ENCODE measurements at regions not wholly inside any gene's neighbourhood (a gene's known extent, or its start where the extent isn't known, plus 50 kb on each side); places are given as distances from the start of the nearest gene placed in this dataset.

GRCh38 chr6:56853541-56853940 lies 101.4 kb upstream of the BEND6 start:
- H3K27me3 Mint-ChIP-seq: no peaks in the 10 kb centered on the region
- no peak for TF ChIP-seq CTCF (conservative IDR thresholded peaks at IDR 0.05)
- no peak overlapping the region for H3K4me3 Mint-ChIP-seq
- peaks cover 5% of the 10 kb centered on the region for H3K36me3 Mint-ChIP-seq
- no peak for DNase-seq (ENCODE audit: extremely low spot score, unreplicated experiment)
- no peak overlapping the region for H3K27ac Mint-ChIP-seq
- no peaks in the 10 kb centered on the region for H3K9me3 Mint-ChIP-seq
- peaks cover 35% of the 10 kb centered on the region for H3K4me1 Mint-ChIP-seq (ENCODE audit: unreplicated experiment)

GRCh38 chr6:56852260-56853010 lies 102.5 kb upstream of the BEND6 start:
- Mint-ChIP-seq H3K9me3 (no peaks in the 10 kb centered on the region), H3K4me3 (peak overlapping the region; percentile 97), H3K36me3 (peaks cover 5% of the 10 kb centered on the region), H3K4me1 (ENCODE audit: unreplicated experiment) (peaks cover 35% of the 10 kb centered on the region), H3K27me3 (no peaks in the 10 kb centered on the region), H3K27ac (peak overlapping the region; percentile 84)
- DNase-seq (ENCODE audit: extremely low spot score, unreplicated experiment): no peak
- TF ChIP-seq CTCF (conservative IDR thresholded peaks at IDR 0.05): no peak

GRCh38 chr6:56851541-56852259 lies 103.2 kb upstream of the BEND6 start:
- peaks cover 5% of the 10 kb centered on the region for H3K36me3 Mint-ChIP-seq
- DNase-seq (ENCODE audit: extremely low spot score, unreplicated experiment): no peak
- peaks cover 35% of the 10 kb centered on the region for H3K4me1 Mint-ChIP-seq (ENCODE audit: unreplicated experiment)
- no peaks in the 10 kb centered on the region for H3K27me3 Mint-ChIP-seq
- H3K4me3 Mint-ChIP-seq: peak overlapping the region; percentile 97
- peak; percentile 81 for TF ChIP-seq CTCF (conservative IDR thresholded peaks at IDR 0.05)
- no peaks in the 10 kb centered on the region for H3K9me3 Mint-ChIP-seq
- peak overlapping the region; percentile 84 for H3K27ac Mint-ChIP-seq

GRCh38 chr6:56851074-56851473 lies 103.8 kb upstream of the BEND6 start:
- no peaks in the 10 kb centered on the region for H3K27me3 Mint-ChIP-seq
- TF ChIP-seq CTCF (conservative IDR thresholded peaks at IDR 0.05): no peak
- DNase-seq (ENCODE audit: extremely low spot score, unreplicated experiment): no peak
- H3K27ac Mint-ChIP-seq: peak overlapping the region; percentile 84
- no peaks in the 10 kb centered on the region for H3K9me3 Mint-ChIP-seq
- H3K36me3 Mint-ChIP-seq: peaks cover 5% of the 10 kb centered on the region
- peaks cover 35% of the 10 kb centered on the region for H3K4me1 Mint-ChIP-seq (ENCODE audit: unreplicated experiment)
- H3K4me3 Mint-ChIP-seq: peak overlapping the region; percentile 97

- Mint-ChIP-seq H3K9me3 (no peaks in the 10 kb centered on the region), H3K36me3 (peaks cover 5% of the 10 kb centered on the region), H3K4me3 (peak overlapping the region; percentile 97), H3K27me3 (no peaks in the 10 kb centered on the region), H3K27ac (peak overlapping the region; percentile 84), H3K4me1 (ENCODE audit: unreplicated experiment) (peaks cover 35% of the 10 kb centered on the region)
- DNase-seq (ENCODE audit: extremely low spot score, unreplicated experiment): no peak
- no peak for TF ChIP-seq CTCF (conservative IDR thresholded peaks at IDR 0.05)
These were observed 104.3 kb upstream of the BEND6 start for GRCh38 chr6:56850626-56851025.
